Calu3 (cell line): ENCODE measurements at regions not wholly inside any gene's neighbourhood (a gene's known extent, or its start where the extent isn't known, plus 50 kb on each side); places are given as distances from the start of the nearest gene placed in this dataset.

ENCODE experiments used
- BruUV-seq: library from RNA; stranded (reverse); fragments of 400-500 nt; replicated peaks from 2 replicates; lab custom pipeline; 2021; lab: Mats Ljungman, UMichigan
- CTCF ChIA-PET: fragments of 300-600 bp; sonication (Branson Sonifier 250); formaldehyde crosslinking; loops from one replicate; lab custom pipeline; 2022; ENCODE audit warnings: antibody characterized with exemption; lab: Charles Lee
- DNase-seq: peaks from one replicate; pipeline ENCODE4 v3.0.0; 2022
- H3K27ac Mint-ChIP-seq: one replicate; pipeline ENCODE4 v1.8.0; 2022; ENCODE audit warnings: mixed read lengths; ENCODE audit not compliant: unreplicated experiment
- H3K27me3 Mint-ChIP-seq: one replicate; pipeline ENCODE4 v1.8.0; 2022; ENCODE audit warnings: mixed read lengths; ENCODE audit not compliant: unreplicated experiment
- H3K36me3 Mint-ChIP-seq: one replicate; pipeline ENCODE4 v1.8.0; 2022; ENCODE audit warnings: mild to moderate bottlenecking, moderate library complexity, mixed read lengths; ENCODE audit not compliant: insufficient read depth, unreplicated experiment
- H3K4me1 Mint-ChIP-seq: one replicate; pipeline ENCODE4 v1.8.0; 2022; ENCODE audit warnings: mild to moderate bottlenecking, low read depth, mixed read lengths; ENCODE audit not compliant: unreplicated experiment
- H3K4me3 Mint-ChIP-seq: one replicate; pipeline ENCODE4 v1.8.0; 2022; ENCODE audit warnings: mild to moderate bottlenecking, low read depth, moderate library complexity, mixed read lengths; ENCODE audit not compliant: unreplicated experiment
- H3K9me3 Mint-ChIP-seq: one replicate; pipeline ENCODE4 v1.8.0; 2022; ENCODE audit warnings: low read depth, mixed read lengths; ENCODE audit not compliant: unreplicated experiment
- intact Hi-C: fragments of 100-400 bp; cut with micrococcal nuclease; formaldehyde crosslinking; loops from one replicate; pipeline ENCODE4 v1.10.0; 2022; ENCODE audit not compliant: unreplicated experiment
- TF ChIP-seq, protein P1 (sequence below): fragments of 200-600 bp; IDR thresholded peaks from one replicate; pipeline ENCODE4 v1.8.0; 2022; ENCODE audit warnings: antibody characterized with exemption; ENCODE audit not compliant: unreplicated experiment

DNA sequence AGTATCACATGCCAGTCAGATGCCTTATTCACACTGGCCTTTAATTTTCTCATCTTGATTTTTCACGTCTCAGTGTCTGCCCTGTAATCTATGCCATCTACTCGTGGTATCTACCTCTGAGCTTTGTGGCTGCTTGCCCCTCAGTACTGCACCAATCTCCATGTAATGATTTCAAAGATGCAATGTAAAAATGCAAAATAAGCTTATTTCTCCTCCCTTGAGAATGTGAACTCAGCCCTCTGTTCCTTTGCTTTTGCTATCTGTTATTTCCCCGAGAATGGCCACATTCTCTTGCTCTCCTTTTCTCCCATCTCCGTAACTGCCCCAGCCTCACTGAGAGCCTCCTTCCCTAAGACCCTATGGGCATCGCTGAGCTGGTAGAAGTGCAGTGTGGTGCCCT is 317.5 kb downstream of the SFMBT2 start:
- Mint-ChIP-seq H3K4me1 (no peaks in the 10 kb centered on the region), H3K9me3 (no peaks in the 10 kb centered on the region), H3K27ac (no peak overlapping the region), H3K36me3 (no peaks in the 10 kb centered on the region), H3K27me3 (peaks cover 50% of the 10 kb centered on the region), H3K4me3 (no peak overlapping the region)
- no TSS peak for BruUV-seq
- CTCF ChIA-PET: no interaction called here
- intact Hi-C loops: no loop called here
- DNase-seq: no peak
- TF ChIP-seq, protein P1, sequence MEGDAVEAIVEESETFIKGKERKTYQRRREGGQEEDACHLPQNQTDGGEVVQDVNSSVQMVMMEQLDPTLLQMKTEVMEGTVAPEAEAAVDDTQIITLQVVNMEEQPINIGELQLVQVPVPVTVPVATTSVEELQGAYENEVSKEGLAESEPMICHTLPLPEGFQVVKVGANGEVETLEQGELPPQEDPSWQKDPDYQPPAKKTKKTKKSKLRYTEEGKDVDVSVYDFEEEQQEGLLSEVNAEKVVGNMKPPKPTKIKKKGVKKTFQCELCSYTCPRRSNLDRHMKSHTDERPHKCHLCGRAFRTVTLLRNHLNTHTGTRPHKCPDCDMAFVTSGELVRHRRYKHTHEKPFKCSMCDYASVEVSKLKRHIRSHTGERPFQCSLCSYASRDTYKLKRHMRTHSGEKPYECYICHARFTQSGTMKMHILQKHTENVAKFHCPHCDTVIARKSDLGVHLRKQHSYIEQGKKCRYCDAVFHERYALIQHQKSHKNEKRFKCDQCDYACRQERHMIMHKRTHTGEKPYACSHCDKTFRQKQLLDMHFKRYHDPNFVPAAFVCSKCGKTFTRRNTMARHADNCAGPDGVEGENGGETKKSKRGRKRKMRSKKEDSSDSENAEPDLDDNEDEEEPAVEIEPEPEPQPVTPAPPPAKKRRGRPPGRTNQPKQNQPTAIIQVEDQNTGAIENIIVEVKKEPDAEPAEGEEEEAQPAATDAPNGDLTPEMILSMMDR: no peak

DNA sequence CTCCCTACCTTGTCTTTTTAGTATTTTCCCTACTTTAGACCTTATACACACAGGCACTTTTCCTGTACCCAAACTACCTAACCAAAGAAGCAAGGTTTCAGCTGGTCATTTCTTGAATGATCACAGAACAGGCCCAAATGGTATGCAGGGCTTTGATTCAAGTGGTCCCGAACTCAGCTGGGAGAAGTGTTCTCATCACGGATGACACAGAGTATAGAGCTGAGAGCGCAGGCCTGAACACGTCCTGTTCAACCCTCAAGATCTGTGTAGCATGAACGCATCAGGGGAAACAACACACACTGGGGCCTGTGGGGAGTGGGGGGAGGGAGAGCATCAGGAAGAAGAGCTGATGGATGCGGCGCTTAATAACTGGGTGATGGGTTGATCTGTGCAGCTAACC is 318.2 kb downstream of the SFMBT2 start:
- DNase-seq: no peak
- Mint-ChIP-seq H3K27ac (no peak overlapping the region), H3K4me3 (no peak overlapping the region), H3K27me3 (peaks cover 58% of the 10 kb centered on the region), H3K4me1 (no peaks in the 10 kb centered on the region), H3K9me3 (no peaks in the 10 kb centered on the region), H3K36me3 (no peaks in the 10 kb centered on the region)
- TF ChIP-seq, protein P1: no peak
- no TSS peak for BruUV-seq
- CTCF ChIA-PET: no interaction called here
- intact Hi-C loops: no loop called here

DNA sequence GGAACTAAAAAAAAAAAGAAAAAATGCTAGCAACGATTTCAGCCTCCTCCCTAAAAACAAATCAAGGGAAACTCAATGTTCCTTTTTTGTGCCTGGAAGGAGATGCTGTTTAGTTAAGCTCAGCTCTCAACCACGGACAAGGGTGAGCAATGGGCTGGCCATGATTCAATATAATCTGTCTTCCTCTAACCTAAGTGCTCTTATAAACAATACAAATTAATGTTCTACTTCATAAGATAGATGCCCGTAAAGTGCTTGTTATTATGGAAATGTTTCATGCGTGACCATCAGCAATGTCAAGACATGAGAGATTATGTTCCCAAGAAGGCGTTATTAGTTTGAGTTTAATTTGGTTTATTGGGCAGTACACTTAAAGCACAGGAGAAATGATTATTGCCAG is 320.3 kb downstream of the SFMBT2 start:
- no TSS peak for BruUV-seq
- Mint-ChIP-seq H3K27me3 (peaks cover 78% of the 10 kb centered on the region), H3K27ac (no peak overlapping the region), H3K9me3 (no peaks in the 10 kb centered on the region), H3K4me3 (no peak overlapping the region), H3K4me1 (no peaks in the 10 kb centered on the region), H3K36me3 (no peaks in the 10 kb centered on the region)
- CTCF ChIA-PET: interaction anchor here (1.3 to 1.6 kb wide), 2 partner anchors 9 kb away, joined by 3 read pairs; no protein-coding TSS in a partner anchor
- TF ChIP-seq, protein P1: no peak
- intact Hi-C loops: no loop called here
- no peak for DNase-seq

DNA sequence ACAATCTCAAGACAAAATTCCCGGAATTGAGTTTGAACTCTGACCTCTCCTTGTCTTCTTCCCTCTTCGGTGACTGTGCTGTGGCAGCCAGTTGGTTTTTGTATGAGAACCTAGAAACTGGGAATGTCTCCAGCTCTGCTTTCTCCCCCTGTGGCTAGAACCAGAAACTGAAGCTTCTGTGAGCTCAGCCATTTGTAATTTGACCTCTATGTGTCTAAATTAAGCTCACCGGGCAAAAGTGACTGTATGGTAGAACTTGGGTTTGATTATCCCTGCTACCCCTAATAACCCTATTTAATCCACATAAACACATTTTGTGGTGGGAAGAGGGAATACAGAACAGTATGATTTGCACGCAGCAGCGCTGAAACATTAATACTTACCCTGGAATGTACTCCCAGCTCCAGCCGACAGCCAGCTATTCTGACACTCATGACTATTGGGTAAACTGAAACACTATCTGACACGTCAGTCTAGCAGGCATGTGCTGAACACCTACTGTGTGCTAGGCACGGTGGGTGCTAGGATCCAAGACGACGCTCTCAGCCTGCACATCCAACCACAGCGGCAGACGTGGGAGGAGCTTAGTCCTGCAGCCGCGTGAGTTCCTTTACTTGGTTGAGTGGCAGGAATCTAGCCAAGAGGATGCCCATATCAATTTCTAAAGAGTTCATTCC is 324.8 kb downstream of the SFMBT2 start:
- no peak for DNase-seq
- H3K36me3 Mint-ChIP-seq: no peaks in the 10 kb centered on the region
- intact Hi-C loops: no loop called here
- TF ChIP-seq, protein P1: no peak
- BruUV-seq: no TSS peak
- CTCF ChIA-PET: interaction anchor here (0.7 kb wide), 1 partner anchor 119 kb away, joined by 3 read pairs; no protein-coding TSS in a partner anchor
- no peak overlapping the region for H3K4me3 Mint-ChIP-seq
- no peak overlapping the region for H3K27ac Mint-ChIP-seq
- H3K9me3 Mint-ChIP-seq: no peaks in the 10 kb centered on the region
- peaks cover 9% of the 10 kb centered on the region for H3K4me1 Mint-ChIP-seq
- peaks cover 88% of the 10 kb centered on the region for H3K27me3 Mint-ChIP-seq
